H54 (cell line): ENCODE measurements at regions not wholly inside any gene's neighbourhood (a gene's known extent, or its start where the extent isn't known, plus 50 kb on each side); places are given as distances from the start of the nearest gene placed in this dataset.

Source experiments
- DNase-seq: peaks from one replicate; pipeline ENCODE4 v3.0.0; 2011; ENCODE audit warnings: low spot score, mixed read lengths; ENCODE audit not compliant: insufficient read length
- FAIRE-seq: peaks from 3 replicates; lab custom pipeline; 2011; peaks lifted over from hg19 to GRCh38; lab: Jason Lieb, UNC
- POLR2A ChIP-seq: IDR thresholded peaks from 2 replicates; pipeline ENCODE4 v1.6.1; 2011; ENCODE audit warnings: low read depth, mild to moderate bottlenecking, low read length

GRCh38 chr6:14058029-14058695, 59.4 kb upstream of the CD83 start:
- DNase-seq: no peak
- FAIRE-seq: no peak
- no peak for TF ChIP-seq POLR2A

GRCh38 chr6:14058735-14059134, 58.8 kb upstream of the CD83 start:
- DNase-seq (no peak), FAIRE-seq (no peak)
- no peak for TF ChIP-seq POLR2A

GRCh38 chr6:14059791-14060436, 57.7 kb upstream of the CD83 start:
- no peak for FAIRE-seq
- no peak for DNase-seq
- no peak for TF ChIP-seq POLR2A

- DNase-seq (no peak), FAIRE-seq (no peak)
- TF ChIP-seq POLR2A: no peak
Observed at GRCh38 chr6:14060971-14061370, 56.6 kb upstream of the CD83 start.

- TF ChIP-seq POLR2A: no peak
- DNase-seq (no peak), FAIRE-seq (no peak)
Observed at GRCh38 chr6:14061643-14062042, 55.9 kb upstream of the CD83 start.

- TF ChIP-seq POLR2A: no peak
- FAIRE-seq (no peak), DNase-seq (no peak)
Observed at GRCh38 chr6:14062345-14063029, 55.1 kb upstream of the CD83 start.

GRCh38 chr6:14063756-14064155, 53.8 kb upstream of the CD83 start:
- TF ChIP-seq POLR2A: no peak

GRCh38 chr6:14065350-14065749, 52.2 kb upstream of the CD83 start:
- DNase-seq (no peak), FAIRE-seq (no peak)
- no peak for TF ChIP-seq POLR2A

More at GRCh38 chr6:14063756-14064155, 53.8 kb upstream of the CD83 start:
- FAIRE-seq: no peak
- no peak for DNase-seq

- DNase-seq (peak; percentile 33), FAIRE-seq (peak; percentile 27)
- no peak for TF ChIP-seq POLR2A
Observed at GRCh38 chr6:14066782-14067406, 50.7 kb upstream of the CD83 start.

- DNase-seq (no peak), FAIRE-seq (no peak)
- TF ChIP-seq POLR2A: no peak
Observed at GRCh38 chr6:14067656-14068055, 49.9 kb upstream of the CD83 start.
